ENCODE measurements at regions not wholly inside any gene's neighbourhood (a gene's known extent, or its start where the extent isn't known, plus 50 kb on each side); places are given as distances from the start of the nearest gene placed in this dataset.
"Not testable (repeated sequence)": the region's sequence is repeated elsewhere in the genome, so short reads cannot be mapped to it uniquely, and the experiment has no call there.

DNA sequence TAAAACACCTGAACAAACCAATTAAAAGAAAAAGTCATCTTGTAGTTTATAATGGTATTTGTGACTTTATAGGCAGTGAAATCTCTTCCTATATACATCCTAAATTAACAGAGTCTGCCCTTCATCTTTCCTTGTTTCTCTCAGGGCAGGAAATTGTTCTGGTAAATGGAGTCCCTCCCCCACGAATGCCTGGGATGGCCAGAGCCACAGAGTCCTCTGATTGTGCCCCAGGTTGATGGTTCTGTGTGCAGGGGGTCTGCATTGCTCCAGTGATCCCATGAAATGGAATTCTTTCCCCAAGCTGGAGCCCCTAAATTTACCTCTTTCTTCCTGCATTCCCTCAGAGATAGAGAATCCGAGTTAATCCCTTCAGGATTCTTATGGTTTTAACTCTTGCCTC, 155.5 kb downstream of the MTX2 start:
- TF ChIP-seq, protein P1, sequence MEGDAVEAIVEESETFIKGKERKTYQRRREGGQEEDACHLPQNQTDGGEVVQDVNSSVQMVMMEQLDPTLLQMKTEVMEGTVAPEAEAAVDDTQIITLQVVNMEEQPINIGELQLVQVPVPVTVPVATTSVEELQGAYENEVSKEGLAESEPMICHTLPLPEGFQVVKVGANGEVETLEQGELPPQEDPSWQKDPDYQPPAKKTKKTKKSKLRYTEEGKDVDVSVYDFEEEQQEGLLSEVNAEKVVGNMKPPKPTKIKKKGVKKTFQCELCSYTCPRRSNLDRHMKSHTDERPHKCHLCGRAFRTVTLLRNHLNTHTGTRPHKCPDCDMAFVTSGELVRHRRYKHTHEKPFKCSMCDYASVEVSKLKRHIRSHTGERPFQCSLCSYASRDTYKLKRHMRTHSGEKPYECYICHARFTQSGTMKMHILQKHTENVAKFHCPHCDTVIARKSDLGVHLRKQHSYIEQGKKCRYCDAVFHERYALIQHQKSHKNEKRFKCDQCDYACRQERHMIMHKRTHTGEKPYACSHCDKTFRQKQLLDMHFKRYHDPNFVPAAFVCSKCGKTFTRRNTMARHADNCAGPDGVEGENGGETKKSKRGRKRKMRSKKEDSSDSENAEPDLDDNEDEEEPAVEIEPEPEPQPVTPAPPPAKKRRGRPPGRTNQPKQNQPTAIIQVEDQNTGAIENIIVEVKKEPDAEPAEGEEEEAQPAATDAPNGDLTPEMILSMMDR (IDR thresholded peaks at IDR 0.05; ENCODE audit: low read depth, low read length) = no peak
- H3K27me3 ChIP-seq (ENCODE audit: insufficient read depth, low read depth, severe bottlenecking) = peaks cover 2% of the 10 kb centered on the region
- no peak overlapping the region for H3K27ac ChIP-seq

GRCh38 chr2:176427549-176427948, 158.3 kb downstream of the MTX2 start:
- TF ChIP-seq, protein P1 (IDR thresholded peaks at IDR 0.05; ENCODE audit: low read depth, low read length) = no peak
- H3K27me3 ChIP-seq (ENCODE audit: insufficient read depth, low read depth, severe bottlenecking) = peaks cover 2% of the 10 kb centered on the region
- H3K27ac ChIP-seq = no peak overlapping the region
- H3K36me3 ChIP-seq = no peaks in the 10 kb centered on the region
- no peaks in the 10 kb centered on the region for H3K9me3 ChIP-seq (ENCODE audit: severe bottlenecking)
- no peak for DNase-seq
- H3K4me3 ChIP-seq (ENCODE audit: low read depth, low read length) = no peak overlapping the region

More for the DNA sequence above, 155.5 kb downstream of the MTX2 start:
- no peaks in the 10 kb centered on the region for H3K9me3 ChIP-seq (ENCODE audit: severe bottlenecking)
- no peak overlapping the region for H3K4me3 ChIP-seq (ENCODE audit: low read depth, low read length)
- no peak for DNase-seq
- H3K36me3 ChIP-seq = no peaks in the 10 kb centered on the region

DNA sequence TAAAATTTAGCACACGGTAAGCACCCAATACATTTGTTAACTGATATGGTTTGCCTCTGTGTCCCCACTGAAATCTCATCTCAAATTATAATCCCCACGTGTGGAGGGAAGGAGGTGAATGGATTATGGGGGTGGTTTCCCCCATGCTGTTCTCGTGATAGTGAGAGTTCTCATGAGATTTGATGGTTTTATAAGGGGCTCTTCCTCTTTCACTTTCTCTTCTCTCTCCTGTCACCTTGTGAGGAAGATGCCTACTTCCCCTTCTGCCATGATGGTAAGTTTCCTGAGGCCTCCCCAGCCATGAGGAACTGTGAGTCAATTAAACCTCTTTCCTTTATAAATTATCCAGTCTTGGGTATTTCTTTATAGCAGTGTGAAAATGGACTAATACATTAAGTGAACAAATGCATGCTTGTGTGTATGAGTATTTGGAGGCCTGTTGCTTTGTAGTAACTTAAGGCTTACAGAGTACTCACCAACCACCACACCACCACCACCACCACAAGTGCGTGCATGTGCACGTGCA, 159.8 kb downstream of the MTX2 start:
- not testable (repeated sequence) for H3K27me3 ChIP-seq (ENCODE audit: insufficient read depth, low read depth, severe bottlenecking); H3K9me3 ChIP-seq (ENCODE audit: severe bottlenecking); H3K36me3 ChIP-seq; H3K4me3 ChIP-seq (ENCODE audit: low read depth, low read length); DNase-seq; H3K27ac ChIP-seq

GRCh38 chr2:176432434-176432833, 163.2 kb downstream of the MTX2 start:
- H3K36me3 ChIP-seq = no peaks in the 10 kb centered on the region
- DNase-seq = no peak
- TF ChIP-seq, protein P1 (IDR thresholded peaks at IDR 0.05; ENCODE audit: low read depth, low read length) = no peak
- H3K4me3 ChIP-seq (ENCODE audit: low read depth, low read length) = no peak overlapping the region
- H3K27me3 ChIP-seq (ENCODE audit: insufficient read depth, low read depth, severe bottlenecking) = no peaks in the 10 kb centered on the region
- no peaks in the 10 kb centered on the region for H3K9me3 ChIP-seq (ENCODE audit: severe bottlenecking)
- no peak overlapping the region for H3K27ac ChIP-seq

GRCh38 chr2:176435729-176436128, 166.5 kb downstream of the MTX2 start:
- H3K27ac ChIP-seq = no peak overlapping the region

GRCh38 chr2:176443946-176444345, 174.7 kb downstream of the MTX2 start:
- Histone ChIP-seq H3K36me3 (no peaks in the 10 kb centered on the region), H3K9me3 (ENCODE audit: severe bottlenecking) (no peaks in the 10 kb centered on the region), H3K4me3 (ENCODE audit: low read depth, low read length) (no peak overlapping the region), H3K27ac (no peak overlapping the region), H3K27me3 (ENCODE audit: insufficient read depth, low read depth, severe bottlenecking) (peaks cover 16% of the 10 kb centered on the region)
- TF ChIP-seq, protein P1 (IDR thresholded peaks at IDR 0.05; ENCODE audit: low read depth, low read length) = no peak
- no peak for DNase-seq

More at GRCh38 chr2:176435729-176436128, 166.5 kb downstream of the MTX2 start:
- DNase-seq = no peak
- Histone ChIP-seq H3K9me3 (ENCODE audit: severe bottlenecking) (no peaks in the 10 kb centered on the region), H3K4me3 (ENCODE audit: low read depth, low read length) (no peak overlapping the region), H3K36me3 (no peaks in the 10 kb centered on the region), H3K27me3 (ENCODE audit: insufficient read depth, low read depth, severe bottlenecking) (peaks cover 3% of the 10 kb centered on the region)
- TF ChIP-seq, protein P1 (IDR thresholded peaks at IDR 0.05; ENCODE audit: low read depth, low read length) = no peak

Data from WERI-Rb-1 (cell line).